ENCODE measurements at regions not wholly inside any gene's neighbourhood (a gene's known extent, or its start where the extent isn't known, plus 50 kb on each side); places are given as distances from the start of the nearest gene placed in this dataset.

DNA sequence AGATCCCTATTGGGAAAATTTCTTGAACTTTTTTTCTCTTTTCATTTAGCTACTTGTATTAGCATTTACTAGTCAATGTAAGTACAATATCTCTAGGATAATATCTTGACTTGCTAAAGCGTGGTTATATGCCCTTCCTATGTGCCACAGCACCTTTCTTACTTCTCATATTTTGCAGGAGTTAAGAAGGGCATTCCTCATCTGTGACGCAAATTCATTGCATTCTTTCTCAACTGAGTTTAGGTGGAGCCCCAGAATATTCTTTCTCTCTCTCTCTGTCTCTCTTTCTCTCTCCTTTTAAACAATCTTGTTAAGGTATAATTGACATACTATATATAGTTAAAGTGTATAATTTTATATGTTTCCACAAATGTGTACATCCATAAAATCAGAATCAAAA is 266.1 kb downstream of the RAB38 start:
- Mint-ChIP-seq H3K9me3 (peaks cover 3% of the 10 kb centered on the region), H3K27me3 (ENCODE audit: low read depth) (peaks cover 3% of the 10 kb centered on the region), H3K36me3 (no peaks in the 10 kb centered on the region), H3K4me3 (no peak overlapping the region), H3K27ac (no peak overlapping the region), H3K4me1 (peaks cover 5% of the 10 kb centered on the region)
- no peak for DNase-seq (ENCODE audit: low spot score in 2 of 2, unreplicated experiment in 2 of 2)
- TF ChIP-seq, protein P1, sequence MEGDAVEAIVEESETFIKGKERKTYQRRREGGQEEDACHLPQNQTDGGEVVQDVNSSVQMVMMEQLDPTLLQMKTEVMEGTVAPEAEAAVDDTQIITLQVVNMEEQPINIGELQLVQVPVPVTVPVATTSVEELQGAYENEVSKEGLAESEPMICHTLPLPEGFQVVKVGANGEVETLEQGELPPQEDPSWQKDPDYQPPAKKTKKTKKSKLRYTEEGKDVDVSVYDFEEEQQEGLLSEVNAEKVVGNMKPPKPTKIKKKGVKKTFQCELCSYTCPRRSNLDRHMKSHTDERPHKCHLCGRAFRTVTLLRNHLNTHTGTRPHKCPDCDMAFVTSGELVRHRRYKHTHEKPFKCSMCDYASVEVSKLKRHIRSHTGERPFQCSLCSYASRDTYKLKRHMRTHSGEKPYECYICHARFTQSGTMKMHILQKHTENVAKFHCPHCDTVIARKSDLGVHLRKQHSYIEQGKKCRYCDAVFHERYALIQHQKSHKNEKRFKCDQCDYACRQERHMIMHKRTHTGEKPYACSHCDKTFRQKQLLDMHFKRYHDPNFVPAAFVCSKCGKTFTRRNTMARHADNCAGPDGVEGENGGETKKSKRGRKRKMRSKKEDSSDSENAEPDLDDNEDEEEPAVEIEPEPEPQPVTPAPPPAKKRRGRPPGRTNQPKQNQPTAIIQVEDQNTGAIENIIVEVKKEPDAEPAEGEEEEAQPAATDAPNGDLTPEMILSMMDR (IDR thresholded peaks at IDR 0.05; ENCODE audit: unreplicated experiment), result no peak

DNA sequence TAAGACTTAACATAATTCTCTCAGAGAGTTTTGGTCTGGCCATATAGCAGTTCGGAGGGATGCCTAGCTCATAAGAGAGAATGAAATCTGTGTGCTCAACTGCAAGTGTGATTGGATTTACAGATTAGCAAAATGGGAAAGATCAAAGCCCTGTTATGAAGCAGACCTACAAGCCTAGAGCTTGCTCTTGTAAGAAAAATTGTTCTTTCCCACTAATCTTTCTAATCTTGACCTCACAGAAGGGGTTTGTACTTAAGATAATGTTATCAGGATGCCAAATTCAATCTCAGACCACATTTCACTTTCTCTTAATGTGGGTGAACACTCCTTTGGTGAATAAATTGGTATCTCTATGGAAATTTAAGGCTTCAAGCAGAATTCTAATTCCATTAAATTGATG is 267.2 kb downstream of the RAB38 start:
- Mint-ChIP-seq H3K4me1 (peaks cover 5% of the 10 kb centered on the region), H3K27ac (no peak overlapping the region), H3K9me3 (no peaks in the 10 kb centered on the region), H3K36me3 (no peaks in the 10 kb centered on the region), H3K27me3 (ENCODE audit: low read depth) (peaks cover 3% of the 10 kb centered on the region), H3K4me3 (no peak overlapping the region)
- DNase-seq (ENCODE audit: low spot score in 2 of 2, unreplicated experiment in 2 of 2), result no peak
- TF ChIP-seq, protein P1 (IDR thresholded peaks at IDR 0.05; ENCODE audit: unreplicated experiment), result no peak

DNA sequence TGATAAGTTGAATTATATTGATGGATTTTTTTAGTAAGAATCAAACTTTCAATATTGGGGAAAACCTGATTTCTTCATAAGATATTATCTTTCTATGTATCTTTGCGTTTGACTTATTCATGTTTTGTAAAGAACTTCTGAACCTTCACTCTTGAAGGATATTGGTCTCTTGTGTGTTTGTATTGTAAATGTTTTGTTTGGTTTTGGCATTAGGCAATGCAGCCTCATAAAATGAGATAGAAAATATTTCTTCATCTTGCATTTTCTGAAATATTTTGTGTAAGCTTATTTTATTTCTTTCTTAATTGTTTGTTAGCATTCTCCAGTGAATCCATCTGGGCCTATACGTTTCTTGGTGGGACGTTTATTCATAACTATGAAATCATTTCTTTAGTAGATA is 271.9 kb downstream of the RAB38 start:
- H3K36me3 Mint-ChIP-seq, result no peaks in the 10 kb centered on the region
- peaks cover 13% of the 10 kb centered on the region for H3K4me1 Mint-ChIP-seq
- no peak overlapping the region for H3K27ac Mint-ChIP-seq
- no peak overlapping the region for H3K4me3 Mint-ChIP-seq
- no peaks in the 10 kb centered on the region for H3K9me3 Mint-ChIP-seq
- DNase-seq (ENCODE audit: low spot score in 2 of 2, unreplicated experiment in 2 of 2), result no peak
- TF ChIP-seq, protein P1 (IDR thresholded peaks at IDR 0.05; ENCODE audit: unreplicated experiment), result no peak
- peaks cover 6% of the 10 kb centered on the region for H3K27me3 Mint-ChIP-seq (ENCODE audit: low read depth)

DNA sequence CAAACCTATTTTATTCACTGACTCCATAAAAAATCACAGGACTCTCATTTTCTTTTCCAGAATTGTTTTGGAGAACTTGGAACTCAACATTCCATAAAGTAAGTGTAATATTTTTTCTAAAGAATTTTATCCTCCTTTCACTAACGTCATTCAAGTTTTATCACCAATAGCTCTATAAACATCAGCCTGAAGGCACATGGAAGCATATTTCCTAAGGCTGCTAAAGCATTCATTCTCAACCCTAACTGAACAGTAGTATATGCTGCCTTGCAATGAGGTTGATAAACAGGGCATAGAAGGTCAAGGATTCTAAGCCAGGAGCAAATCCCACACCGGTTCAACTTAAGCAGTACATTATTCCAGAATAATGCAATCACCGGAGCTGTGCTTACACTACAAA is 273.9 kb downstream of the RAB38 start:
- Mint-ChIP-seq H3K4me3 (no peak overlapping the region), H3K36me3 (no peaks in the 10 kb centered on the region), H3K4me1 (peaks cover 9% of the 10 kb centered on the region), H3K27ac (no peak overlapping the region), H3K27me3 (ENCODE audit: low read depth) (peaks cover 25% of the 10 kb centered on the region), H3K9me3 (no peaks in the 10 kb centered on the region)
- TF ChIP-seq, protein P1 (IDR thresholded peaks at IDR 0.05; ENCODE audit: unreplicated experiment), result no peak
- no peak for DNase-seq (ENCODE audit: low spot score in 2 of 2, unreplicated experiment in 2 of 2)

DNA sequence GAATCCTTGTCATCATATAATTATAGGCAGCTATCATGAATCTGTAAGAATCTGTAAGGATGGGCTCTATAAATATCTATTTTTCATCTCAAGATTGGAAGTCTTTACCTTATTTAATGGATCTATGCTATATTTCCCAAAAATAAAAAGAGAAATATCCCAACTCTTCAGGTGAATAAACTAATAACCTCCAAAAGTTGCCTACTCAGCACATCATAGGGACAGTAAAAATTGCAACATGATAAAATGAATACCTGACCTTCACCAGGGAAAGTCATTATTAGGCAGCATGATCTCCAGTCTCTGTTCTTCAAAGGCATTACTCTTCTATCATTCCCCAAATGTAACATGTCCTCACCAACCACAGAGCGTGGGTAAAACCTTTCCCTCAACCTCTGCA is 277.3 kb downstream of the RAB38 start:
- H3K9me3 Mint-ChIP-seq, result no peaks in the 10 kb centered on the region
- H3K4me3 Mint-ChIP-seq, result no peak overlapping the region
- H3K36me3 Mint-ChIP-seq, result no peaks in the 10 kb centered on the region
- no peak for DNase-seq (ENCODE audit: low spot score in 2 of 2, unreplicated experiment in 2 of 2)
- H3K27me3 Mint-ChIP-seq (ENCODE audit: low read depth), result peaks cover 29% of the 10 kb centered on the region
- TF ChIP-seq, protein P1 (IDR thresholded peaks at IDR 0.05; ENCODE audit: unreplicated experiment), result no peak
- H3K27ac Mint-ChIP-seq, result no peak overlapping the region
- H3K4me1 Mint-ChIP-seq, result peaks cover 12% of the 10 kb centered on the region

DNA sequence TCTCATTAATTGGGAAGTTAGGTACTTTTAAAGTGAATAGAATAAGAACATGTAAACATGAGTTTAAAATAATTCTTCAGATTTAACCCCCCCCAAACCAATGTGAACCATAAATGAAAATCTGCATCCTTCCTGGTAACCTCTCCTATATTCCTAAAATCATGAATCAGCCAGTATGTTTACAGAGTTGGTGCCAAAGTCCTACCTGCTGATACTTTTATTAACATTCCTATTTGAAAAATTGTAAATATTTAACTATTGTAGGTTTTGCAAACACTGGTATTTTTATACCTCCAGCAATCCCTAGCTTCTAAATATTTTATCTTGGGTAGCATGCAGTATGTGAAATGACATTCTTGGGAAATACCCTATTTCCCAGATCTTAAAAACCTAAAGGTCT is 278.2 kb downstream of the RAB38 start:
- DNase-seq (ENCODE audit: low spot score in 2 of 2, unreplicated experiment in 2 of 2), result no peak
- Mint-ChIP-seq H3K27me3 (ENCODE audit: low read depth) (peaks cover 29% of the 10 kb centered on the region), H3K36me3 (no peaks in the 10 kb centered on the region), H3K4me3 (no peak overlapping the region), H3K27ac (no peak overlapping the region), H3K9me3 (no peaks in the 10 kb centered on the region), H3K4me1 (peaks cover 12% of the 10 kb centered on the region)
- TF ChIP-seq, protein P1 (IDR thresholded peaks at IDR 0.05; ENCODE audit: unreplicated experiment), result no peak

Measured in mesothelial cell of epicardium (in vitro differentiated cells).